ENCODE measurements at regions not wholly inside any gene's neighbourhood (a gene's known extent, or its start where the extent isn't known, plus 50 kb on each side); places are given as distances from the start of the nearest gene placed in this dataset.

GRCh38 chr2:237033536-237034060, 52.1 kb upstream of the COPS8 start:
- TF ChIP-seq CTCF (conservative IDR thresholded peaks at IDR 0.05) (no peak), EZH2 (IDR thresholded peaks at IDR 0.05; ENCODE audit: low read depth) (no peak)
